A673 (cell line): ENCODE measurements at regions not wholly inside any gene's neighbourhood (a gene's known extent, or its start where the extent isn't known, plus 50 kb on each side); places are given as distances from the start of the nearest gene placed in this dataset.

Experiments used
- CTCF ChIP-seq: fragments of 300-800, 200-600 bp; sonication (generic); conservative IDR thresholded peaks from 2 replicates; pipeline ENCODE4 v1.5.1; 2017; ENCODE audit warnings: low read depth, mild to moderate bottlenecking, antibody characterized with exemption, low read length, moderate library complexity, mixed read lengths
- EZH2 ChIP-seq: fragments of 200-600 bp; sonication (generic); IDR thresholded peaks from 2 replicates; pipeline ENCODE4 v1.6.1; 2017; ENCODE audit warnings: borderline replicate concordance, low read depth, mild to moderate bottlenecking, mixed read lengths, antibody characterized with exemption, low read length; ENCODE audit not compliant: poor library complexity, severe bottlenecking

- TF ChIP-seq CTCF, result no peak
- no peak for TF ChIP-seq EZH2
Measured at GRCh38 chr12:105667973-105668743, 337.7 kb downstream of the C12orf75 start.
